ENCODE measurements at regions not wholly inside any gene's neighbourhood (a gene's known extent, or its start where the extent isn't known, plus 50 kb on each side); places are given as distances from the start of the nearest gene placed in this dataset.

DNA sequence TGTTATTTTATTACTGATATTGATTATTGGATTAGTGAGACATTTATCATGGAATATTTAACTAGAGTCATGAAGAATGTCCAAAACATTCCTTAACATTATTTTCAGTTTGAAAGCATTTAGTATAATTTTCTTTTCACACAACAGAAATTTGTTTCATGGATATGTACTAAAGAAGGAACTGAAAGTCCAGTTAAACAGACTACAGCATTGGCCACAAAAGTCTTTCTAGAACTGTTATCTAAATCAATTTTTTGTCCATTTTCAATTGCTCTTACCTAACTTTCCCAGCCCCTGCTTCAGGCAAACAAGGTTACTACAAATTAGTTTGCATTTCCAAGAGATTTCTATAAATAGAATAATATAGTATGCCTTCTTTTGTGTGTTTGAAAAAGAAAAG, 1018.0 kb upstream of the PCDH20 start:
- no peaks in the 10 kb centered on the region for H3K27me3 ChIP-seq
- intact Hi-C loops (cut with DNase I; ENCODE audit: low total_unique reads) = no loop called here
- H3K36me3 ChIP-seq = no peaks in the 10 kb centered on the region
- in situ Hi-C loops (cut with MboI; ENCODE audit: low sequenced_read_pairs in 4 of 4) = no loop called here
- H3K4me1 ChIP-seq = no peaks in the 10 kb centered on the region
- no peak for TF ChIP-seq POLR2A (IDR thresholded peaks at IDR 0.05)
- TF ChIP-seq, protein P1, sequence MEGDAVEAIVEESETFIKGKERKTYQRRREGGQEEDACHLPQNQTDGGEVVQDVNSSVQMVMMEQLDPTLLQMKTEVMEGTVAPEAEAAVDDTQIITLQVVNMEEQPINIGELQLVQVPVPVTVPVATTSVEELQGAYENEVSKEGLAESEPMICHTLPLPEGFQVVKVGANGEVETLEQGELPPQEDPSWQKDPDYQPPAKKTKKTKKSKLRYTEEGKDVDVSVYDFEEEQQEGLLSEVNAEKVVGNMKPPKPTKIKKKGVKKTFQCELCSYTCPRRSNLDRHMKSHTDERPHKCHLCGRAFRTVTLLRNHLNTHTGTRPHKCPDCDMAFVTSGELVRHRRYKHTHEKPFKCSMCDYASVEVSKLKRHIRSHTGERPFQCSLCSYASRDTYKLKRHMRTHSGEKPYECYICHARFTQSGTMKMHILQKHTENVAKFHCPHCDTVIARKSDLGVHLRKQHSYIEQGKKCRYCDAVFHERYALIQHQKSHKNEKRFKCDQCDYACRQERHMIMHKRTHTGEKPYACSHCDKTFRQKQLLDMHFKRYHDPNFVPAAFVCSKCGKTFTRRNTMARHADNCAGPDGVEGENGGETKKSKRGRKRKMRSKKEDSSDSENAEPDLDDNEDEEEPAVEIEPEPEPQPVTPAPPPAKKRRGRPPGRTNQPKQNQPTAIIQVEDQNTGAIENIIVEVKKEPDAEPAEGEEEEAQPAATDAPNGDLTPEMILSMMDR (IDR thresholded peaks at IDR 0.05 in 4 of 5, conservative IDR thresholded peaks at IDR 0.05 in 1 of 5) = no peak
- no peak overlapping the region for H3K4me3 ChIP-seq
- H3K9me3 ChIP-seq = no peaks in the 10 kb centered on the region
- ATAC-seq (no peak), DNase-seq (no peak)
- no peak overlapping the region for H3K27ac ChIP-seq

GRCh38 chr13:62432906-62433305, 1017.3 kb upstream of the PCDH20 start:
- ATAC-seq (no peak), DNase-seq (no peak)
- Histone ChIP-seq H3K9me3 (no peaks in the 10 kb centered on the region), H3K36me3 (no peaks in the 10 kb centered on the region), H3K27ac (no peak overlapping the region), H3K4me1 (no peaks in the 10 kb centered on the region), H3K4me3 (no peak overlapping the region), H3K27me3 (no peaks in the 10 kb centered on the region)
- in situ Hi-C loops (cut with MboI; ENCODE audit: low sequenced_read_pairs in 4 of 4) = no loop called here
- TF ChIP-seq, protein P1 (IDR thresholded peaks at IDR 0.05 in 4 of 5, conservative IDR thresholded peaks at IDR 0.05 in 1 of 5) = no peak
- TF ChIP-seq POLR2A (IDR thresholded peaks at IDR 0.05) = no peak
- intact Hi-C loops (cut with DNase I; ENCODE audit: low total_unique reads) = no loop called here

DNA sequence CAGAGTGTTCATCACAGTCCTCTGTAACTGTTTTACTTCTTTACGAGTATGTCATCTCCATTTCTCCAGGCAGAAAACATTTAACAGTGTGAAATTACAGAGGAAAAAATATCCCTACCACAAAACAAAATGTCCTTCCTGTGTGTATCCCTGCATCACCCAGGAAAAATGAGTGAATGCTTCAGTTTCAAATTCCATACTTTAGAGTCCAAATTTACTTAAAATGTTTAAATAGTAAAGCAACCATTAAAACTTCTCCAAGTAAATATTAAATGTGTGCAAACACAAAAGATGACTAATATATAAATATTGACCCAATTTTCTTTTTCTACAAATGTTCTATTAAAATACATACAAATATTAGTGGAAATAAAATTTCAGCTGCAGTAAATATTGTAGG, 1016.6 kb upstream of the PCDH20 start:
- no peak for TF ChIP-seq POLR2A (IDR thresholded peaks at IDR 0.05)
- TF ChIP-seq, protein P1 (IDR thresholded peaks at IDR 0.05 in 4 of 5, conservative IDR thresholded peaks at IDR 0.05 in 1 of 5) = no peak
- Histone ChIP-seq H3K27ac (no peak overlapping the region), H3K4me1 (no peaks in the 10 kb centered on the region), H3K4me3 (no peak overlapping the region), H3K9me3 (no peaks in the 10 kb centered on the region), H3K36me3 (no peaks in the 10 kb centered on the region), H3K27me3 (no peaks in the 10 kb centered on the region)
- DNase-seq (no peak), ATAC-seq (no peak)
- intact Hi-C loops (cut with DNase I; ENCODE audit: low total_unique reads) (no loop called here), in situ Hi-C loops (cut with MboI; ENCODE audit: low sequenced_read_pairs in 4 of 4) (no loop called here)

- no peak for ATAC-seq
- TF ChIP-seq, protein P1 (IDR thresholded peaks at IDR 0.05 in 4 of 5, conservative IDR thresholded peaks at IDR 0.05 in 1 of 5) = no peak
- TF ChIP-seq POLR2A (IDR thresholded peaks at IDR 0.05) = no peak
- Histone ChIP-seq H3K4me3 (no peak overlapping the region), H3K27ac (no peak overlapping the region), H3K27me3 (no peaks in the 10 kb centered on the region), H3K4me1 (no peaks in the 10 kb centered on the region), H3K36me3 (no peaks in the 10 kb centered on the region), H3K9me3 (no peaks in the 10 kb centered on the region)
- intact Hi-C loops (cut with DNase I; ENCODE audit: low total_unique reads) (no loop called here), in situ Hi-C loops (cut with MboI; ENCODE audit: low sequenced_read_pairs in 4 of 4) (no loop called here)
- DNase-seq = no peak
Observed at GRCh38 chr13:62431852-62432251, 1016.2 kb upstream of the PCDH20 start.

DNA sequence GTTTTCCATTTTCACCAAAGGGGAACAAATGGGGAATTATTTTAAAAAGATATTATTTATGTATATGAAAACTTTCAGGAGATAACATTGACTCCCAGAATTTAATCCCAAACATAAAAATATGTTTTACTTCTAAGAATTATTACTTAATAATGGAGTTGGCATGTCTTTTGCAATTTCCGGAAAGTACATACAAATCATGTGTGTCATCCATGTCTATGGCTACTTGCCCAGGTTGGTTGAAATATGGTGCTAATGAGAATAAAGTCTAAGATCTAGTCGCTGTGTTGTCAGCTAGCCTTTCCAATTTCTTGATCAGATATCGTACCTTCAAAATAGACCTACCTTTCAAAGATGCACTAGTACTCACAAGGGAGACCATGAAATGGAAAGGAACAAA, 1003.2 kb upstream of the PCDH20 start:
- Histone ChIP-seq H3K27ac (no peak overlapping the region), H3K4me3 (no peak overlapping the region), H3K9me3 (no peaks in the 10 kb centered on the region), H3K4me1 (no peaks in the 10 kb centered on the region), H3K27me3 (no peaks in the 10 kb centered on the region), H3K36me3 (no peaks in the 10 kb centered on the region)
- intact Hi-C loops (cut with DNase I; ENCODE audit: low total_unique reads) = no loop called here
- TF ChIP-seq POLR2A (IDR thresholded peaks at IDR 0.05) = no peak
- TF ChIP-seq, protein P1 (IDR thresholded peaks at IDR 0.05 in 4 of 5, conservative IDR thresholded peaks at IDR 0.05 in 1 of 5) = no peak
- in situ Hi-C loops (cut with MboI; ENCODE audit: low sequenced_read_pairs in 4 of 4) = no loop called here
- DNase-seq = no peak
- no peak for ATAC-seq

Data from gastrocnemius medialis (tissue), 4 donors.